HepG2 (cell line): ENCODE measurements at regions not wholly inside any gene's neighbourhood (a gene's known extent, or its start where the extent isn't known, plus 50 kb on each side); places are given as distances from the start of the nearest gene placed in this dataset.

Experiments
- ATAC-seq: fragments of 200-7000 bp; cut with Tn5 transposase; 3 replicates; pipeline ENCODE4 v1.9.1; 2020; ENCODE audit warnings: mild to moderate bottlenecking, moderate library complexity
- BruUV-seq: library from RNA; stranded (reverse); fragments of 400-500 nt; replicated peaks from 2 replicates; lab custom pipeline; 2021; lab: Mats Ljungman, UMichigan
- CTCF ChIA-PET: fragments of 300-600 bp; formaldehyde crosslinking; extraction: SDS; loops from one replicate; lab custom pipeline; 2021; ENCODE audit warnings: low total read pairs, inconsistent platforms, low intra/inter-chr PET ratio; lab: Yijun Ruan, JAX
- POLR2A ChIA-PET: fragments of 350-600 bp; sonication (Branson Sonifier 250); formaldehyde crosslinking; loops from one replicate; lab custom pipeline; 2020; ENCODE audit warnings: antibody characterized with exemption, inconsistent platforms; lab: Yijun Ruan, JAX
- DNase-seq: peaks from one replicate; pipeline ENCODE4 v3.0.0-alpha.2; 2015; ENCODE audit warnings: low spot score
- FAIRE-seq: peaks from 3 replicates; lab custom pipeline; 2011; peaks lifted over from hg19 to GRCh38; lab: Jason Lieb, UNC
- H2AFZ ChIP-seq: one replicate; pipeline ENCODE4 v1.6.1; 2011; ENCODE audit warnings: low read length, inconsistent platforms
- H3K27ac ChIP-seq: fragments of 300-600 bp; 3 replicates; pipeline ENCODE4 v1.8.0; 2011; ENCODE audit warnings: mixed run types, mild to moderate bottlenecking, mixed read lengths, low read length, inconsistent platforms; ENCODE audit not compliant: insufficient read depth; ENCODE audit errors: extremely low read length
- H3K27me3 ChIP-seq, 2 experiments: fragments of 200-600 bp in 1 of 2; 2 replicates in 1 of 2; 3 replicates in 1 of 2; pipeline versions ENCODE4 v1.6.0 to v1.8.0; 2011; ENCODE audit warnings: low read length in 2 of 2, mild to moderate bottlenecking in 2 of 2, moderate library complexity in 2 of 2, inconsistent platforms in 1 of 2; ENCODE audit not compliant: insufficient read depth in 2 of 2, control insufficient read depth in 1 of 2
- H3K36me3 ChIP-seq, 2 experiments: fragments of 200-600 bp in 1 of 2; replicated peaks in 1 of 2; 2 replicates in 1 of 2; 3 replicates in 1 of 2; pipeline versions ENCODE4 v1.5.1 to v1.8.0; 2011; ENCODE audit warnings: low read length in 2 of 2, inconsistent platforms in 1 of 2; ENCODE audit not compliant: insufficient read depth in 2 of 2, control insufficient read depth in 1 of 2
- H3K4me1 ChIP-seq: 2 replicates; pipeline ENCODE4 v1.5.1; 2012; ENCODE audit warnings: low read length, inconsistent platforms; ENCODE audit not compliant: insufficient read depth
- H3K4me2 ChIP-seq: 2 replicates; pipeline ENCODE4 v1.6.0; 2011; ENCODE audit warnings: low read depth, low read length, inconsistent platforms
- H3K4me3 ChIP-seq, 3 experiments: fragments of 200-600 bp in 1 of 3; sonication (generic), shearing (Covaris generic) in 1 of 3; replicated peaks in 1 of 3; 2 replicates each; pipeline ENCODE4 v1.5.1; 2011 to 2016; ENCODE audit warnings: low read length in 3 of 3, inconsistent platforms in 2 of 3, low read depth in 2 of 3, mild to moderate bottlenecking in 2 of 3, control low read depth in 1 of 3, mixed read lengths in 1 of 3; ENCODE audit not compliant: insufficient read depth in 1 of 3
- H3K79me2 ChIP-seq: one replicate; pipeline ENCODE4 v1.6.1; 2011; ENCODE audit warnings: low read length, inconsistent platforms; ENCODE audit not compliant: insufficient read depth
- H3K9ac ChIP-seq: 2 replicates; pipeline ENCODE4 v1.6.0; 2011; ENCODE audit warnings: mild to moderate bottlenecking, low read depth, low read length, inconsistent platforms; ENCODE audit not compliant: insufficient read depth
- H3K9me3 ChIP-seq: 2 replicates; pipeline ENCODE4 v1.5.1; 2012; ENCODE audit warnings: mild to moderate bottlenecking, low read length
- H4K20me1 ChIP-seq: 2 replicates; pipeline ENCODE4 v1.6.0; 2011; ENCODE audit warnings: inconsistent platforms, mild to moderate bottlenecking, low read length, moderate library complexity; ENCODE audit not compliant: insufficient read depth
- CHCHD3 ChIP-seq: sonication (generic); formaldehyde crosslinking; IDR thresholded peaks from 2 replicates; pipeline ENCODE4 v1.8.0; 2022; ENCODE audit warnings: mild to moderate bottlenecking, missing genetic modification reagents, moderate library complexity
- E2F2 ChIP-seq: sonication (generic); formaldehyde crosslinking; IDR thresholded peaks from 2 replicates; pipeline ENCODE4 v1.4.0; 2020; ENCODE audit warnings: missing genetic modification reagents, borderline replicate concordance
- HINFP ChIP-seq: sonication (generic); formaldehyde crosslinking; IDR thresholded peaks from 2 replicates; pipeline ENCODE4 v1.4.0; 2020; ENCODE audit warnings: low read depth, mild to moderate bottlenecking, missing genetic modification reagents
- NFIB ChIP-seq: sonication (generic); formaldehyde crosslinking; IDR thresholded peaks from 2 replicates; pipeline ENCODE4 v1.9.0; 2021; ENCODE audit warnings: missing genetic modification reagents, mild to moderate bottlenecking, borderline replicate concordance
- PLRG1 ChIP-seq: fragments of 450-650 bp; conservative IDR thresholded peaks from 2 replicates; pipeline ENCODE4 v1.6.1; 2016
- SOX5 ChIP-seq: IDR thresholded peaks from 2 replicates; pipeline ENCODE4 v1.6.1; 2016; ENCODE audit warnings: borderline replicate concordance
- TOE1 ChIP-seq: sonication (generic); formaldehyde crosslinking; IDR thresholded peaks from 2 replicates; pipeline ENCODE4 v1.4.0; 2020; ENCODE audit warnings: mild to moderate bottlenecking, missing genetic modification reagents
- XBP1 ChIP-seq: sonication (generic); formaldehyde crosslinking; IDR thresholded peaks from 2 replicates; pipeline ENCODE4 v1.5.0; 2020; ENCODE audit warnings: missing genetic modification reagents
- ZIK1 ChIP-seq: sonication (generic); formaldehyde crosslinking; IDR thresholded peaks from 2 replicates; pipeline ENCODE4 v1.5.0; 2020; ENCODE audit warnings: mild to moderate bottlenecking, low read depth, missing genetic modification reagents, borderline replicate concordance
- ZNF30 ChIP-seq: sonication (generic); formaldehyde crosslinking; IDR thresholded peaks from 2 replicates; pipeline ENCODE4 v1.5.0; 2020; ENCODE audit warnings: mild to moderate bottlenecking, missing genetic modification reagents
- ZNF616 ChIP-seq: sonication (generic); formaldehyde crosslinking; IDR thresholded peaks from 2 replicates; pipeline ENCODE4 v1.5.0; 2020; ENCODE audit warnings: low read depth, mild to moderate bottlenecking, missing genetic modification reagents
- WGBS: methylation state at CpG from one replicate; pipeline ENCODE4 v1.1.6; 2017; ENCODE audit warnings: low lambda C conversion rate; 5-methylcytosine and 5-hydroxymethylcytosine counted together
- in situ Hi-C: cut with HindIII; loops from 2 replicates; pipeline ENCODE4 v1.10.0; 2017; ENCODE audit warnings: low pct_unique_long_range_greater_than_20kb; ENCODE audit not compliant: extremely low pct_ligation_motif_present
- intact Hi-C: fragments of 100-400 bp; cut with micrococcal nuclease; formaldehyde crosslinking; loops from one replicate; pipeline ENCODE4 v1.10.0; 2022; ENCODE audit not compliant: unreplicated experiment
- TF ChIP-seq, protein P1 (sequence below): sonication (generic); formaldehyde crosslinking; IDR thresholded peaks from 2 replicates; pipeline ENCODE4 v1.4.0; 2020; ENCODE audit warnings: missing genetic modification reagents
- TF ChIP-seq, protein P2 (sequence below): sonication (generic); formaldehyde crosslinking; IDR thresholded peaks from 2 replicates; pipeline ENCODE4 v1.5.0; 2020; ENCODE audit warnings: mild to moderate bottlenecking, missing genetic modification reagents

- no peaks in the 10 kb centered on the region for H3K9me3 ChIP-seq
- H3K4me1 ChIP-seq, result no peaks in the 10 kb centered on the region
- intact Hi-C loops, result no loop called here
- BruUV-seq, result no TSS peak
- no peak overlapping the region for H3K9ac ChIP-seq
- no peaks in the 10 kb centered on the region for H3K79me2 ChIP-seq
- H3K27ac ChIP-seq, result no peak overlapping the region
- no peaks in the 10 kb centered on the region for H3K36me3 ChIP-seq
- peaks cover 0 to 3% of the 10 kb centered on the region in 2 experiments; a peak in 1 of 5 replicates for H3K27me3 ChIP-seq
- ATAC-seq, result no peak
- H4K20me1 ChIP-seq, result no peaks in the 10 kb centered on the region
- in situ Hi-C loops, result no loop called here
- ChIA-PET CTCF (no interaction called here), POLR2A (no interaction called here)
- no peak overlapping the region for H3K4me3 ChIP-seq
- WGBS, result 6% methylated on average over 1 of the region's 1 CpG
- no peak overlapping the region for H2AFZ ChIP-seq
- FAIRE-seq, result no peak
- no peak overlapping the region for H3K4me2 ChIP-seq
- DNase-seq, result no peak
- TF ChIP-seq NFIB (CRISPR knock-in tag) (no peak), ZIK1 (CRISPR knock-in tag) (no peak), E2F2 (CRISPR knock-in tag) (no peak), HINFP (CRISPR knock-in tag) (no peak)
Measured at GRCh38 chr7:20543500-20543899, 72.0 kb upstream of the ABCB5 start.

- Histone ChIP-seq H3K4me3 (no peak overlapping the region), H3K27ac (no peak overlapping the region), H3K36me3 (no peaks in the 10 kb centered on the region), H4K20me1 (no peaks in the 10 kb centered on the region), H3K9me3 (no peaks in the 10 kb centered on the region), H3K9ac (no peak overlapping the region), H2AFZ (no peak overlapping the region), H3K27me3 (peaks cover 0 to 3% of the 10 kb centered on the region in 2 experiments; a peak in 1 of 5 replicates), H3K79me2 (no peaks in the 10 kb centered on the region), H3K4me1 (no peaks in the 10 kb centered on the region), H3K4me2 (no peak overlapping the region)
- DNase-seq (no peak), FAIRE-seq (no peak), ATAC-seq (no peak)
- ChIA-PET POLR2A (no interaction called here), CTCF (no interaction called here)
- 0% methylated on average over 2 of the region's 2 CpGs for WGBS
- no TSS peak for BruUV-seq
- in situ Hi-C loops (no loop called here), intact Hi-C loops (no loop called here)
- TF ChIP-seq ZNF30 (CRISPR knock-in tag) (no peak), SOX5 (CRISPR knock-in tag) (no peak), PLRG1 (no peak), TOE1 (CRISPR knock-in tag) (no peak), ZNF616 (CRISPR knock-in tag) (no peak), XBP1 (no peak), CHCHD3 (CRISPR knock-in tag) (no peak)
- TF ChIP-seq, protein P1, sequence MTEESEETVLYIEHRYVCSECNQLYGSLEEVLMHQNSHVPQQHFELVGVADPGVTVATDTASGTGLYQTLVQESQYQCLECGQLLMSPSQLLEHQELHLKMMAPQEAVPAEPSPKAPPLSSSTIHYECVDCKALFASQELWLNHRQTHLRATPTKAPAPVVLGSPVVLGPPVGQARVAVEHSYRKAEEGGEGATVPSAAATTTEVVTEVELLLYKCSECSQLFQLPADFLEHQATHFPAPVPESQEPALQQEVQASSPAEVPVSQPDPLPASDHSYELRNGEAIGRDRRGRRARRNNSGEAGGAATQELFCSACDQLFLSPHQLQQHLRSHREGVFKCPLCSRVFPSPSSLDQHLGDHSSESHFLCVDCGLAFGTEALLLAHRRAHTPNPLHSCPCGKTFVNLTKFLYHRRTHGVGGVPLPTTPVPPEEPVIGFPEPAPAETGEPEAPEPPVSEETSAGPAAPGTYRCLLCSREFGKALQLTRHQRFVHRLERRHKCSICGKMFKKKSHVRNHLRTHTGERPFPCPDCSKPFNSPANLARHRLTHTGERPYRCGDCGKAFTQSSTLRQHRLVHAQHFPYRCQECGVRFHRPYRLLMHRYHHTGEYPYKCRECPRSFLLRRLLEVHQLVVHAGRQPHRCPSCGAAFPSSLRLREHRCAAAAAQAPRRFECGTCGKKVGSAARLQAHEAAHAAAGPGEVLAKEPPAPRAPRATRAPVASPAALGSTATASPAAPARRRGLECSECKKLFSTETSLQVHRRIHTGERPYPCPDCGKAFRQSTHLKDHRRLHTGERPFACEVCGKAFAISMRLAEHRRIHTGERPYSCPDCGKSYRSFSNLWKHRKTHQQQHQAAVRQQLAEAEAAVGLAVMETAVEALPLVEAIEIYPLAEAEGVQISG, result no peak
- TF ChIP-seq, protein P2, sequence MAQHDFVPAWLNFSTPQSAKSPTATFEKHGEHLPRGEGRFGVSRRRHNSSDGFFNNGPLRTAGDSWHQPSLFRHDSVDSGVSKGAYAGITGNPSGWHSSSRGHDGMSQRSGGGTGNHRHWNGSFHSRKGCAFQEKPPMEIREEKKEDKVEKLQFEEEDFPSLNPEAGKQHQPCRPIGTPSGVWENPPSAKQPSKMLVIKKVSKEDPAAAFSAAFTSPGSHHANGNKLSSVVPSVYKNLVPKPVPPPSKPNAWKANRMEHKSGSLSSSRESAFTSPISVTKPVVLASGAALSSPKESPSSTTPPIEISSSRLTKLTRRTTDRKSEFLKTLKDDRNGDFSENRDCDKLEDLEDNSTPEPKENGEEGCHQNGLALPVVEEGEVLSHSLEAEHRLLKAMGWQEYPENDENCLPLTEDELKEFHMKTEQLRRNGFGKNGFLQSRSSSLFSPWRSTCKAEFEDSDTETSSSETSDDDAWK (CRISPR knock-in tag), result no peak
Measured at GRCh38 chr7:20545016-20545415, 70.5 kb upstream of the ABCB5 start.
